HL-60 (cell line): ENCODE measurements at regions not wholly inside any gene's neighbourhood (a gene's known extent, or its start where the extent isn't known, plus 50 kb on each side); places are given as distances from the start of the nearest gene placed in this dataset.

ENCODE experiments used
- CTCF ChIP-seq: IDR thresholded peaks from one replicate; pipeline ENCODE4 v1.5.1; 2011; ENCODE audit warnings: low read length, control low read depth, inconsistent platforms; ENCODE audit not compliant: insufficient read depth
- GABPA ChIP-seq: IDR thresholded peaks from 2 replicates; pipeline ENCODE4 v1.6.1; 2012; ENCODE audit warnings: low read depth
- POLR2AphosphoS5 ChIP-seq: IDR thresholded peaks from 2 replicates; pipeline ENCODE4 v1.6.1; 2012; ENCODE audit warnings: low read depth
- REST ChIP-seq: IDR thresholded peaks from 2 replicates; pipeline ENCODE4 v1.6.1; 2012; ENCODE audit warnings: low read depth; ENCODE audit not compliant: insufficient replicate concordance

- TF ChIP-seq CTCF: no peak
- TF ChIP-seq GABPA: no peak
- no peak for TF ChIP-seq POLR2AphosphoS5
- no peak for TF ChIP-seq REST
These were observed 303.0 kb downstream of the COL12A1 start for GRCh38 chr6:74902846-74903245.
